ENCODE measurements at regions not wholly inside any gene's neighbourhood (a gene's known extent, or its start where the extent isn't known, plus 50 kb on each side); places are given as distances from the start of the nearest gene placed in this dataset.

DNA sequence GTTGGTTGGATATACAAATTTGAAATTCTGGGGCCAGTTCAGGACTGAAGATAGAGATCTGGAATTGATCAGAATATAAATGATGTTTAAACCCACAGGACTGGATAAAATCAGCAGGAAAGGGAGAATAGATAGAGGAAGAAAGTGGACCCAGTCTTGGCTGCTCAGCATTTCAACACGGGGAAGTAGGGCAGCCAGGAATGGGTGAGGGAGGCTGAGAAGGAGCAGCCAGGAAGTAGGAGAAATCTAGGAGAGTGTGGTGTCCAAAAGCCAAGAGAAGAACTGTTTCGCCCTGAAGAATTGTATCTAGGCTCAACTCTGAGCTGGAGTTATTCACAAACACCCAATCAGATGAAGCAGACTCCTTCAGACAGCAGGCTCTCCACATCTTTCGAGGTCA is 197.9 kb downstream of the CDCA7 start:
- TF ChIP-seq, protein P1, sequence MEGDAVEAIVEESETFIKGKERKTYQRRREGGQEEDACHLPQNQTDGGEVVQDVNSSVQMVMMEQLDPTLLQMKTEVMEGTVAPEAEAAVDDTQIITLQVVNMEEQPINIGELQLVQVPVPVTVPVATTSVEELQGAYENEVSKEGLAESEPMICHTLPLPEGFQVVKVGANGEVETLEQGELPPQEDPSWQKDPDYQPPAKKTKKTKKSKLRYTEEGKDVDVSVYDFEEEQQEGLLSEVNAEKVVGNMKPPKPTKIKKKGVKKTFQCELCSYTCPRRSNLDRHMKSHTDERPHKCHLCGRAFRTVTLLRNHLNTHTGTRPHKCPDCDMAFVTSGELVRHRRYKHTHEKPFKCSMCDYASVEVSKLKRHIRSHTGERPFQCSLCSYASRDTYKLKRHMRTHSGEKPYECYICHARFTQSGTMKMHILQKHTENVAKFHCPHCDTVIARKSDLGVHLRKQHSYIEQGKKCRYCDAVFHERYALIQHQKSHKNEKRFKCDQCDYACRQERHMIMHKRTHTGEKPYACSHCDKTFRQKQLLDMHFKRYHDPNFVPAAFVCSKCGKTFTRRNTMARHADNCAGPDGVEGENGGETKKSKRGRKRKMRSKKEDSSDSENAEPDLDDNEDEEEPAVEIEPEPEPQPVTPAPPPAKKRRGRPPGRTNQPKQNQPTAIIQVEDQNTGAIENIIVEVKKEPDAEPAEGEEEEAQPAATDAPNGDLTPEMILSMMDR (IDR thresholded peaks at IDR 0.05 in 4 of 5, conservative IDR thresholded peaks at IDR 0.05 in 1 of 5): no peak
- no peak for TF ChIP-seq POLR2A (IDR thresholded peaks at IDR 0.05)
